ENCODE measurements at regions not wholly inside any gene's neighbourhood (a gene's known extent, or its start where the extent isn't known, plus 50 kb on each side); places are given as distances from the start of the nearest gene placed in this dataset.

- DNase-seq = no peak
Observed at GRCh38 chr13:85282876-85283275, 516.3 kb downstream of the SLITRK6 start.

GRCh38 chr13:85278851-85279250, 520.4 kb downstream of the SLITRK6 start:
- DNase-seq = no peak

- no peak for DNase-seq
Observed at GRCh38 chr13:85277748-85278147, 521.5 kb downstream of the SLITRK6 start.

- no peak for DNase-seq
Observed at GRCh38 chr13:85266771-85267170, 532.4 kb downstream of the SLITRK6 start.

GRCh38 chr13:85266331-85266730, 532.9 kb downstream of the SLITRK6 start:
- DNase-seq = no peak

- no peak for DNase-seq
Observed at GRCh38 chr13:85265296-85265695, 533.9 kb downstream of the SLITRK6 start.

GRCh38 chr13:85262499-85262898, 536.7 kb downstream of the SLITRK6 start:
- no peak for DNase-seq

GRCh38 chr13:85261757-85262346, 537.4 kb downstream of the SLITRK6 start:
- DNase-seq = no peak

- DNase-seq = no peak
Observed at GRCh38 chr13:85260896-85261295, 538.3 kb downstream of the SLITRK6 start.

- DNase-seq = no peak
Observed at GRCh38 chr13:85255978-85256377, 543.2 kb downstream of the SLITRK6 start.

GRCh38 chr13:85254641-85255040, 544.6 kb downstream of the SLITRK6 start:
- no peak for DNase-seq

GRCh38 chr13:85249151-85249550, 550.1 kb downstream of the SLITRK6 start:
- DNase-seq = no peak

- DNase-seq = no peak
Observed at GRCh38 chr13:85247780-85248179, 551.4 kb downstream of the SLITRK6 start.

GRCh38 chr13:85243831-85244230, 555.4 kb downstream of the SLITRK6 start:
- DNase-seq = no peak

- DNase-seq = no peak
Observed at GRCh38 chr13:85241060-85241459, 558.2 kb downstream of the SLITRK6 start.

GRCh38 chr13:85236413-85236812, 562.8 kb downstream of the SLITRK6 start:
- DNase-seq = no peak

- no peak for DNase-seq
Observed at GRCh38 chr13:85230691-85231093, 568.5 kb downstream of the SLITRK6 start.

- no peak for DNase-seq
Observed at GRCh38 chr13:85228692-85229091, 570.5 kb downstream of the SLITRK6 start.

GRCh38 chr13:85223883-85224656, 575.1 kb downstream of the SLITRK6 start:
- no peak for DNase-seq

GRCh38 chr13:85216576-85216975, 582.6 kb downstream of the SLITRK6 start:
- DNase-seq = no peak

- no peak for DNase-seq
Observed at GRCh38 chr13:85212692-85213091, 586.5 kb downstream of the SLITRK6 start.

GRCh38 chr13:85204668-85205344, 594.4 kb downstream of the SLITRK6 start:
- peak; percentile 4 for DNase-seq

- DNase-seq = no peak
Observed at GRCh38 chr13:85197431-85197830, 601.8 kb downstream of the SLITRK6 start.

GRCh38 chr13:85194482-85194881, 604.7 kb downstream of the SLITRK6 start:
- DNase-seq = no peak

All from activated gamma-delta T cell (primary cell).